ENCODE measurements at regions not wholly inside any gene's neighbourhood (a gene's known extent, or its start where the extent isn't known, plus 50 kb on each side); places are given as distances from the start of the nearest gene placed in this dataset.
"Not testable (repeated sequence)": the region's sequence is repeated elsewhere in the genome, so short reads cannot be mapped to it uniquely, and the experiment has no call there.

DNA sequence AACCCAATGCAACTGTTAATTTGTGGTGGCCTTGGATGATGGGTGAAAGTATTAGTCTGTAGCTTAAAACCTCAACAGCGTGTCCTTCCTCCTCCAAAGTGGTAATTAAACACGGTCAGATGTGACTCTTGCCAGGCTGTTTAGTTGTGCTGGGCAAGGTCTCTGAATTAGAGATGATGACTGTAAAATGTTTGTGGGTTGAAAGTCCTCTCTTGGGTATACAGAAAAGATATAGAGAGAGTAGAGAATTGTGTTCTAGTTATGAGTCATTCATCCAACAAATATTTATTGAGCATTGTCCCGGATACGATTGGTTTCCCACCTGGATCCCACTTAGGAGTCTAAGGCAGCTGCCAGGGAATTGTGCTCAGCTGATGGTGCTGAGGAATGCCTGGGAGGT lies 343.7 kb downstream of the NPIPA7 start:
- H3K4me3 ChIP-seq (ENCODE audit: low read length); H3K27me3 ChIP-seq (ENCODE audit: control insufficient read depth, insufficient read depth, low read length); H3K27ac ChIP-seq (ENCODE audit: low read length); H3K9me3 ChIP-seq (ENCODE audit: control insufficient read depth, low read depth, low read length); H3K36me3 ChIP-seq (ENCODE audit: control insufficient read depth, insufficient read depth, low read length); DNase-seq; H3K4me1 ChIP-seq (ENCODE audit: control insufficient read depth, insufficient read depth, low read length): not testable (repeated sequence)
- no CpG with 5 or more reads among the region's 4 CpGs for WGBS (ENCODE audit: insufficient coverage, low lambda C conversion rate)

DNA sequence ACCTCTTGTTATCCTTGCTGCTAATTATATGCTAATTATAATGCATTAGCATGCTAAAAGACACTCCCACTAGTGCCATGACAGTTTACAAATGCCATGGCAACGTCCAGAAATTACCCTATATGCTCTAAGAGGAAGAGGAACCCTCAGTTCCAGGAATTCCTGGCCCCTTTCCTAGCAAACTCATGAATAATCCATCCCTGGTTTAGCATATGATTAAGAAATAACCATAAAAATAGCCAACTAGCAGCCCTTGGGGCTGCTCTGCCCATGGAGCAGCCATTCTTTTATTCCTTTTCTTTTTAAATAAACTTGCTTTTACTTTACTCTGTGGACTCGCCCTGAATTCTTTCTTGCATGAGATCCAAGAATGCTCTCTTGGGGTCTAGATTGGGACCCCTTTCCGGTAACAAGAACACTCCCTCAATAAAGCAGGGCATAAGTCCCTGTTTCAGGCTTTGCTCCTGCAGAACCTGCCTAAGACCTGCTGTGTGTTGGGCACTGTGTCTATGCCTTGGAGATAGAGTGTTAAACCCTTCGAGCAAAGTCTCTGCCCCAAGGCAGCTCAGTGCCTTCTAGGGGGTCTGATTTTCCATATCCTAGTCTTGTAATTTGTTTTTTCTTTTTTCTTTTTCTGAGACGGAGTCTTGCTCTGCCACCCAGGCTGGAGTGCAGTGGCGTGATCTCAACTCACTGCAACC lies 345.0 kb downstream of the NPIPA7 start:
- not testable (repeated sequence) for H3K4me1 ChIP-seq (ENCODE audit: control insufficient read depth, insufficient read depth, low read length); H3K27ac ChIP-seq (ENCODE audit: low read length); H3K4me3 ChIP-seq (ENCODE audit: low read length); H3K27me3 ChIP-seq (ENCODE audit: control insufficient read depth, insufficient read depth, low read length); H3K9me3 ChIP-seq (ENCODE audit: control insufficient read depth, low read depth, low read length); H3K36me3 ChIP-seq (ENCODE audit: control insufficient read depth, insufficient read depth, low read length); DNase-seq
- no CpG with 5 or more reads among the region's 6 CpGs for WGBS (ENCODE audit: insufficient coverage, low lambda C conversion rate)

DNA sequence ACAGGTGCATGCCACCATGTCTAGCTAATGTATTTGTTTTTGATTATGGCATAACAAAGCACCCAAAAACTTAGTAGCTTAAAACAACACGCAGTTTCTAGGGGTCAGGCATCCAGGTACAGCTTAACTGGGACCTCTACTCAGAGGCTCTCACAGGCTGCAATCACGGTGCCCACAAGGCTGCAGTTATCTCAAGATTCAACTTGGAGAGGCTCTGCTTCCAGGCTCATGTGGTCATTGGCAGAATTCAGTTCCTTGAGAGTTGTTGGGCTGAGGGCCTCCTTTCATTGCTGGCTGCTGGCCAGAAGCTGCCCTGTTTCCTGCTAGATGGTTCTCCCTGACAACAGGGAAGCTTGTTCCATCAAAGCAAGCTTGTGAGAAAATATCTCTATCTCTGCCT lies 348.1 kb downstream of the NPIPA7 start:
- H3K9me3 ChIP-seq (ENCODE audit: control insufficient read depth, low read depth, low read length); H3K4me3 ChIP-seq (ENCODE audit: low read length); DNase-seq; H3K27me3 ChIP-seq (ENCODE audit: control insufficient read depth, insufficient read depth, low read length); H3K4me1 ChIP-seq (ENCODE audit: control insufficient read depth, insufficient read depth, low read length); H3K36me3 ChIP-seq (ENCODE audit: control insufficient read depth, insufficient read depth, low read length); H3K27ac ChIP-seq (ENCODE audit: low read length): not testable (repeated sequence)
- no CpG with 5 or more reads among the region's 2 CpGs for WGBS (ENCODE audit: insufficient coverage, low lambda C conversion rate)

DNA sequence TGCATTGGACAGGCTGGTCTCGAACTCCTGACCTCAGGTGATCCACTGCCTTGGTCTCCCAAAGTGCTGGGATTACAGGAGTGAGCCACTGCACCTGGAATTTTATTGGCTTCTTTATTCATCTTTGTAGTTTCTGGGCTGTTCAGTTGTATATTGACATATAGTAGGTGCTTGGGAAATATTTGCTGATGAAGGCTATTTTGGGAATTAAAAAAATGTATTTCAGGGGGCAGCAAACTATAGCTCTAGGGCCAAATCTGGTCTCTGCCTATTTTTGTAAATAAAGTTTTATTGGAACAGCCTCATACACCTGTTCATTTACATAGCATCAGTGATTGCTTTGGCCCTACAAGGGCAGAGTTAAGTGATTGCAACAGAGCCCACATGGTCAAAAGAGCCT lies 363.6 kb downstream of the NPIPA7 start:
- WGBS (ENCODE audit: insufficient coverage, low lambda C conversion rate): no CpG with 5 or more reads among the region's 1 CpG
- H3K27ac ChIP-seq (ENCODE audit: low read length); H3K9me3 ChIP-seq (ENCODE audit: control insufficient read depth, low read depth, low read length); H3K36me3 ChIP-seq (ENCODE audit: control insufficient read depth, insufficient read depth, low read length); H3K4me3 ChIP-seq (ENCODE audit: low read length); H3K4me1 ChIP-seq (ENCODE audit: control insufficient read depth, insufficient read depth, low read length); DNase-seq; H3K27me3 ChIP-seq (ENCODE audit: control insufficient read depth, insufficient read depth, low read length): not testable (repeated sequence)

DNA sequence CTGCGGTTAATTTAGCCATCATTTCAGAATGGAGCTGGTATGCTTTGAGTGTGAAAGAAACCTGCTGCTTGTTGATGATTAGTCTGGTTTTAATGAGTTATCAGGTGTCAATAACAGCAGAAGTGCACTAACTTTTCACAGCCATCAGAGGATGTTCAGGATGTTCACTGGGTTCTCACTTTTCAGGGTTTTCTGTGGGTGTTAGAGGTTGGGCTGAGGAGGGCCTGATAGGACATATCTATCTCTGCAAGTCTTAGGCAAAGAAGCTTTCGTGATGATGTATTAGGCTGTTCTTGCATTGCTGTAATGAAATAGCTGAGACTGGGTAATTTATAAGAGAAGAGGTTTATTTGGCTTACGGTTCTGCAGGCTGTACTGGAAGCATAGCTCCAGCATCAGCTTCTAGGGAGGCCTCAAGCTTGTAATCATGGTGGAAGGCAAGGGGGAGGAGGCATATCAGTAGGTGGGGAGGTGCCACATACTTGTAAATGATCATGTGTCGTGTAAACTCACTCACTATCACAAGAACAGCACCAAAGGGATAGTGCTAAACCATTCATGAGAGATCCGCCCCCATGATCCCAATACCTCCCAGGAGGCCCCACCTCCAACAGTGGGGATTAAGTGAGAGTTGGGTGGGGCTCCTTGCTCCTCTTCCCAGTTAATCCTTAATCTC lies 376.2 kb downstream of the NPIPA7 start:
- H3K9me3 ChIP-seq (ENCODE audit: control insufficient read depth, low read depth, low read length); H3K27ac ChIP-seq (ENCODE audit: low read length); H3K36me3 ChIP-seq (ENCODE audit: control insufficient read depth, insufficient read depth, low read length); H3K4me1 ChIP-seq (ENCODE audit: control insufficient read depth, insufficient read depth, low read length); H3K4me3 ChIP-seq (ENCODE audit: low read length); DNase-seq; H3K27me3 ChIP-seq (ENCODE audit: control insufficient read depth, insufficient read depth, low read length): not testable (repeated sequence)
- WGBS (ENCODE audit: insufficient coverage, low lambda C conversion rate): no CpG with 5 or more reads among the region's 5 CpGs

DNA sequence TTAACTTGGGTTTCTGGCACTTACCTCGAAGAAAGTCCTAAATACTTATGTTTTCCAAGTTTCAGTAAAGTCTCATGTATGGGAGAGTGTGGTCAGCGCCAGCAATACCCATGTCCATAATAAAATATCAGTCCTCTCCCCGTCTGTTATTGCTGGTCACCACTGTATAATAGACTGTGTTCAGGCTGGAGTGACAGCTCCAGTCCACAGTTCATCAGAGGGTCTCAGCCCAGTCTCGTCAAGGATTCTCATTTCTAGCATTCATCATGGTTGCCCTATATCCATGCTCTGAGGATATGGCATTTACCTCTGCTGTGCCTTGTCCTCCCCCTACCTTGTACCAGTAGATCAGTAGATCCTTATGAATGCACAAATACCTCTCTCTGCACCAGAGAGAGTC lies 384.5 kb downstream of the NPIPA7 start:
- Histone ChIP-seq H3K36me3 (ENCODE audit: control insufficient read depth, insufficient read depth, low read length) (no peaks in the 10 kb centered on the region), H3K27ac (ENCODE audit: low read length) (no peak overlapping the region), H3K27me3 (ENCODE audit: control insufficient read depth, insufficient read depth, low read length) (no peaks in the 10 kb centered on the region), H3K4me1 (ENCODE audit: control insufficient read depth, insufficient read depth, low read length) (no peaks in the 10 kb centered on the region), H3K4me3 (ENCODE audit: low read length) (no peak overlapping the region), H3K9me3 (ENCODE audit: control insufficient read depth, low read depth, low read length) (no peaks in the 10 kb centered on the region)
- WGBS (ENCODE audit: insufficient coverage, low lambda C conversion rate): no CpG with 5 or more reads among the region's 4 CpGs
- no peak for DNase-seq

DNA sequence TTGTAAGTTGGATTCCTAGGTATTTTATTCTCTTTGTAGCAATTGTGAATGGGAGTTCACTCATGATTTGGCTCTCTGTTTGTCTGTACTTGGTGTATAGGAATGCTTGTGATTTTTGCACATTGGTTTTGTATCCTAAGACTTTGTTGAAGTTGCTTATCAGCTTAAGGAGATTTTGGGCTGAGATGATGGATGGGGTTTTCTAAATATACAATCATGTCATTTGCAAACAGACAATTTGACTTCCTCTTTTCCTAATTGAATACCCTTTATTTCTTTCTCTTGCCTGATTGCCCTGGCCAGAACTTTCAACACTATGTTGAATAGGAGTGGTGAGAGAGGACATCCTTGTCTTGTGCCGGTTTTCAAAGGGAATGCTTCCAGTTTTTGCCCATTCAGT lies 391.8 kb downstream of the NPIPA7 start:
- H3K4me1 ChIP-seq (ENCODE audit: control insufficient read depth, insufficient read depth, low read length): not testable (repeated sequence)

DNA sequence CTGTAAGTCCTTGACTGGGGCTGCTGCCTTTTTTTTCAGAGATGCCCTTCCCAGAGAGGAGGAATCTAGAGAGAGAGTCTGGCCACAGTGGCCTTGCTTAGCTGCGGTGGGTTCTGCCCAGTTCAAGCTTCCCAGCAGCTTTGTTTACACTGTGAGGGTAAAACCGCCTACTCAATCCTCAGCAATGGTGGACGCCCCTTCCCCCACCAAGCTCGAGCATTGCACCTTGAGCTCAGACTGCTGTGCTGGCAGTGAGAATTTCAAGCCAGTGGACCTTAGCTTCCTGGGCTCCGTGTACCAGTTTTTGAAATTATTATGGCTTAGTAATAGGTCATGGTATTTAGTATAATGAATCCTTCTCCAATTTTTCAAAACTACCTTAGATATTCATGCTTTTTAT lies 395.4 kb downstream of the NPIPA7 start:
- no peaks in the 10 kb centered on the region for H3K27me3 ChIP-seq (ENCODE audit: control insufficient read depth, insufficient read depth, low read length)
- no peak overlapping the region for H3K4me3 ChIP-seq (ENCODE audit: low read length)
- H3K36me3 ChIP-seq (ENCODE audit: control insufficient read depth, insufficient read depth, low read length): no peaks in the 10 kb centered on the region
- WGBS (ENCODE audit: insufficient coverage, low lambda C conversion rate): no CpG with 5 or more reads among the region's 5 CpGs
- DNase-seq: no peak
- no peaks in the 10 kb centered on the region for H3K4me1 ChIP-seq (ENCODE audit: control insufficient read depth, insufficient read depth, low read length)
- H3K9me3 ChIP-seq (ENCODE audit: control insufficient read depth, low read depth, low read length): no peaks in the 10 kb centered on the region
- no peak overlapping the region for H3K27ac ChIP-seq (ENCODE audit: low read length)

More for the DNA sequence above, 391.8 kb downstream of the NPIPA7 start:
- H3K9me3 ChIP-seq (ENCODE audit: control insufficient read depth, low read depth, low read length); H3K4me3 ChIP-seq (ENCODE audit: low read length); H3K27ac ChIP-seq (ENCODE audit: low read length); H3K36me3 ChIP-seq (ENCODE audit: control insufficient read depth, insufficient read depth, low read length); DNase-seq; H3K27me3 ChIP-seq (ENCODE audit: control insufficient read depth, insufficient read depth, low read length): not testable (repeated sequence)
- WGBS (ENCODE audit: insufficient coverage, low lambda C conversion rate): no CpG with 5 or more reads among the region's 1 CpG

DNA sequence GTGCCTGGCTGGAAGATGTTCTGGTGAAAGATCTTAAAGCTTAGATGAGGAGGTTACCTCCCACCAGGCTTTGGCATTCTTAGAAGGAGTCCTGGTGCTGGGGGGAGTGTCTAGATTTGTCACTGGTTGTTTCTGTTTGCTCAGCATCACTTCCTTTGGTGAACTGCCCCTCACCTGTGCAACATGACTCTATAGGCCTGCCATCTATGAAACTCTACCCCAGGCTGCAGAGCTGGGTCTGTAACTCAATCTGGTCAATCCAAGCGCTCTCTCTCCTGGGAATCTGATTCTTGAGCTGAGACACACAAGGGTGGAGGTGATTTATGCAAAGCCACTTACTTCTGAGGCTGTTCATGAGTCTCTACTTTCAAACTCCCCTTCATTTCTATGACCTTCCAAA lies 399.4 kb downstream of the NPIPA7 start:
- no peaks in the 10 kb centered on the region for H3K4me1 ChIP-seq (ENCODE audit: control insufficient read depth, insufficient read depth, low read length)
- no peaks in the 10 kb centered on the region for H3K27me3 ChIP-seq (ENCODE audit: control insufficient read depth, insufficient read depth, low read length)
- H3K9me3 ChIP-seq (ENCODE audit: control insufficient read depth, low read depth, low read length): no peaks in the 10 kb centered on the region
- no peaks in the 10 kb centered on the region for H3K36me3 ChIP-seq (ENCODE audit: control insufficient read depth, insufficient read depth, low read length)
- H3K27ac ChIP-seq (ENCODE audit: low read length): no peak overlapping the region
- WGBS (ENCODE audit: insufficient coverage, low lambda C conversion rate): no CpG with 5 or more reads among the region's 1 CpG
- no peak overlapping the region for H3K4me3 ChIP-seq (ENCODE audit: low read length)
- DNase-seq: no peak

DNA sequence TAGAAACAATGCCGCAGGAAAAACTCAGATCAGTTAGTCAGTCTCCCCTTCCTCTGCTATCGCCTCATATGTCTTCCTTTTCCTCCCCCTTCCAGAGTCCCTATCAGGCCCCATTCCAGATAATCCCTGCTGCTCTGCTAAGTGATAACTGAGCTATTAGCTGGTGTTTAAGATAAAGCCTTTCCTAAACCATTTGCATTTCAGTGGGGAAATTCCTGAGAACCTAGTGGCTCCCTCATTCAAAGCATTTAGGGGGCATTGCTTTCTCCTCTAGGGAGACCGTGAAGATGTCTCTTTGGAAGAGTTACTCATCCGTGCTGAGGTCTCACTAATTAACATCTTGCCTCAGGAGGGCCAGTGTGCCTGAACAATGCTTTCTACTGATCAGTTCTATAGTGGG lies 401.6 kb downstream of the NPIPA7 start:
- no peak overlapping the region for H3K4me3 ChIP-seq (ENCODE audit: low read length)
- H3K36me3 ChIP-seq (ENCODE audit: control insufficient read depth, insufficient read depth, low read length): no peaks in the 10 kb centered on the region
- no peaks in the 10 kb centered on the region for H3K9me3 ChIP-seq (ENCODE audit: control insufficient read depth, low read depth, low read length)
- no peaks in the 10 kb centered on the region for H3K4me1 ChIP-seq (ENCODE audit: control insufficient read depth, insufficient read depth, low read length)
- DNase-seq: no peak
- H3K27me3 ChIP-seq (ENCODE audit: control insufficient read depth, insufficient read depth, low read length): no peaks in the 10 kb centered on the region
- no peak overlapping the region for H3K27ac ChIP-seq (ENCODE audit: low read length)
- 10% methylated on average over 2 of the region's 4 CpGs for WGBS (ENCODE audit: insufficient coverage, low lambda C conversion rate)

DNA sequence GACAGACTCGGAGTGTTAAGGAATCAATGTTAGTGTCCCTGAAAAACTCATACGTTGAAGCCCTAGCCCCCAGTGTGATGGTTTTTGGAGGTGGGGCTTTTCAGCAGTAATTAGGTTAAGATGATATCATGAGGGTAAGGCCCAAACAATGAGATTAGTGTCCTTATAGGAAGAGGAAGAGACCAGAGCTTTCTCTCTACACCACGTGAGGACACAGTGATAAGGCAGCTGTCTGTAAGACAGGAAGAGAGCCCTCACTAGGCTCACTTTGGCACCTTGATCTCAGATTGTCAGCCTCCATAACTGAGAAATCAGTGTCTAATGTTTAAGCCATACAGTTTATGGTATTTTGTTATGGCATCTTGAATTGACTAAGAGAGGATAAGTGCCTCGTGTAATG lies 403.2 kb downstream of the NPIPA7 start:
- no CpG with 5 or more reads among the region's 4 CpGs for WGBS (ENCODE audit: insufficient coverage, low lambda C conversion rate)
- no peaks in the 10 kb centered on the region for H3K4me1 ChIP-seq (ENCODE audit: control insufficient read depth, insufficient read depth, low read length)
- no peak overlapping the region for H3K27ac ChIP-seq (ENCODE audit: low read length)
- H3K27me3 ChIP-seq (ENCODE audit: control insufficient read depth, insufficient read depth, low read length): no peaks in the 10 kb centered on the region
- H3K4me3 ChIP-seq (ENCODE audit: low read length): no peak overlapping the region
- DNase-seq: no peak
- H3K36me3 ChIP-seq (ENCODE audit: control insufficient read depth, insufficient read depth, low read length): no peaks in the 10 kb centered on the region
- H3K9me3 ChIP-seq (ENCODE audit: control insufficient read depth, low read depth, low read length): no peaks in the 10 kb centered on the region
